SW 1271 (cell line): ENCODE measurements at regions not wholly inside any gene's neighbourhood (a gene's known extent, or its start where the extent isn't known, plus 50 kb on each side); places are given as distances from the start of the nearest gene placed in this dataset.
"Not testable (repeated sequence)": the region's sequence is repeated elsewhere in the genome, so short reads cannot be mapped to it uniquely, and the experiment has no call there.

ENCODE experiments used
- DNase-seq, 2 experiments: peaks; one replicate each; lab custom pipeline; 2025; lab: John Stamatoyannopoulos, UW

DNA sequence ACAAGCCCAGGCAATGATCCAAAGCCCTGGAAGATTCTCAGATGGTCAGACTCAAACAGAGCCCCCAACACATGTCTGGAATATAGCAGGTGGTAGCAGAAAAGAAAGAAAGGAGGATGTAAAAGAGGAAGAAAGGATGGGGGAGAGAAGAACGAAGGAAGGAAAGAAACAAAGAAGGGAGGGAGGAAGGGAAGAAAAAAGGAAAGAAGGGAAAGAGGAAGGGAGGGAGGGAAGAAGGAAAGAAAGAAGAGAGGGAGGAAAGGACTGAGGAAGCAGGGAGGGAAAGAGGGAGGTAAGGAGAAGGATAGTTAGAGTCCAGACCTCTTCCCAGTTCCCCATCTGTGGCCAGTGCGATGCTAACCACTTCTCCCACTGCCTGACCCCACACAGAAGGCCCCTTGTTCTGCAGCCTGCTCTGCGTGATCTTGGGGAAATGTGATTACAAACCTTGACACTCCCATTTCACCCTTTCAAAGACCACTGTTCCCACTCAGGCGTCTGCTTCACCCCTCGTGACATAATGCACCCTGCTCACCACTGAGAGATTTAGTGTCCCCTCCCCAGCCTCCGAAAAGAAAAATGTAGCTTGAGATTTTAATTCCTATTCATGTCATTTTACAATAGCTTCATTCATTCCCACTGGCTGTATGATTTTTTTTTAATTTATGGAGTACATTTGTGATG lies 357.9 kb downstream of the BCL11B start:
- DNase-seq, result no peak

DNA sequence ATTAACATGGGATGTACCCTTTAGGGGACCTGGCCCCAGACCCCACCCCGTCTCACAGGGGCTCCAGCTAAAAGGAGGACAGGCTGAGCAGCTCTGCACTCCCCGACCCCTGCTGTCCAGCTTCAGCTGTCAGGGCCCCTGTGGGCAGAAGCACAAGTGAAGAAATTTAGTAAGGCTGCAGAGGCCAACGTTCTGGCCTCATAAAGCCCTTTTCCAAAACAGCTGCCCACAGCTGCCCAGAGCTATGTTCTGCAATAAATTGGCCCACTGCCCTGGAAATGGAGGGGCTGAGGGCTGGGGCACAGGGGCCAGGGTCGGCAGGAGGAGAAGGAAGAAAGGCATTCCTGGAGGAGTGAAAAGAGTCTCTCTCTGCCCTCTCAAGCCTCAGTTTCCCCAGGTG lies 357.1 kb downstream of the BCL11B start:
- no peak for DNase-seq

GRCh38 chr14:98915625-98916024 lies 356.4 kb downstream of the BCL11B start:
- no peak for DNase-seq

DNA sequence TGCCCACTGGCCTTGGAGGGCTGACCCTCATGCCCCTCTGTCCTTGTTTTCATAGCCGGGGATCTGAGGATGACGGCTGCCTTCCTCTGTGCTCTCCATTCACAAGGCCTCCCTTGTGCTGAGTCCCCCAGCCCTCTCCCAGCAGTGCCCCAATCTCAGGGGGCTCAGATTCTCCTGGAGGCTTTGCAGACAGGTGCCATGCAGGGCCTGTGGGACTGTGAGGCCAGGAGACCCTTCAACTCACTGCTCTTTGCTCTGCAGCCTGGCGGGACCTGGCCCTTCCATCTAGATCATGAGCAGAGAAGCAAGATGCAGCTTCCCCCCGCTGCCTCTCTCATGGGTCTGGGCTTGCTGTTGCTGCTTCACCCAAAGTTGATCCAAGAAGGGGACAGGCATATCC lies 356.0 kb downstream of the BCL11B start:
- no peak for DNase-seq

DNA sequence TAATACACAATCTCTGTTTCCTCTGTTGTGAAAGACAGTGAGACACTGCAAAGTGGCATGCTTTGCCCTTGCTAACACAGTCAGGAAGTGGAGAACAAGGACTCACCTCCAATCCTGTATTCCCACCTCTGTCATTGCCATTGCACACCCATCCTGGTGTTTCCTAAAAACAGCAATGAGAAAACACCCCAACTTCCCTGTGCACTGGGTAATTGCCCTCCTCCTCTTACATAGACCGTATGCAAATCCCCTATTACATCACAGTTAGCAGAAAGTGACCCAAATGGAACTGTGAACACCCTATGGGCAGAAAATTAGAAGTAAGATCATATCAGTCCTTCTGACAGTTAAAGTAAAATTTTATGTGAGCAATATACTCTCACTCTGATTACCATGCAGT lies 355.5 kb downstream of the BCL11B start:
- DNase-seq, result no peak

DNA sequence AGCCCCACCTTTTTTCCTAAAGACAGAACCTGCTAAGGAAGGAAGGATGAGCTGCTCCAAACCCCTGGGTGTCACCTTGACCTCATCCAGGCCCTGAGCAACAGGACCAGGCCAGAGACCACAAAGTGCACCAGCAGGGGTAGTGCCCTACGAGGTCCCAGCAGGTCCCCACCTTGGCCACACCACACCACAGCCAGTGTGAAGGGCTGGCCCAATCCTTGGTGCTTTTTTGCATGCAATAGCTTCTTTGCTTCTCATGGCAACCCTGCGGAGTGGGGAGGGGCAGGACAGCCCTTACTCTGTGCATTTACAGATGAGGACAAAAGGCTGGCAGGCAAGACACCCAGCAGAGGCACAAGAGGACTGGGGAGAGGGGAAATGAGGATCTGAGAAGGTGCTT lies 352.6 kb downstream of the BCL11B start:
- DNase-seq, result no peak

GRCh38 chr14:98921306-98921705 lies 350.7 kb downstream of the BCL11B start:
- DNase-seq, result not testable (repeated sequence)

- no peak for DNase-seq
Observed at GRCh38 chr14:98923596-98923995, 348.4 kb downstream of the BCL11B start.

DNA sequence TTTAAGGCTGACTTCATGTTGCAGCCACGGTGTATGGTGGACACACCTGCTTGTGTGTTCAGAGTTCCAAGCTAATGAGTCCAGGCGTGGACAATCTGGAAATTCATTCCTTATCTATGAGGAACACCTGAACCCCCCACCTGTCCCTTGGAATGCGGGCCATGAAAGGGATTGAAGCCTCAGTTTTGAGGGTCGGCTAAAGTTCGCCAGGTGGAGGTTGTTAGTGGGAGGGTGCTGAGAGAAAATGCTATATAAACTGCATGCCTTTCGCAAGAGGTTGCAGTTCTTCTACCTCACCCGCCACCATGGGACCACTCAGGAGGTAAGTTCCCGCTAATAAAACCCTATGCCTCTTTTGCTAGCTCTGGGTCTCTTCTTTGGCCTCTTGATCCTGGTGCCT lies 348.0 kb downstream of the BCL11B start:
- no peak for DNase-seq

DNA sequence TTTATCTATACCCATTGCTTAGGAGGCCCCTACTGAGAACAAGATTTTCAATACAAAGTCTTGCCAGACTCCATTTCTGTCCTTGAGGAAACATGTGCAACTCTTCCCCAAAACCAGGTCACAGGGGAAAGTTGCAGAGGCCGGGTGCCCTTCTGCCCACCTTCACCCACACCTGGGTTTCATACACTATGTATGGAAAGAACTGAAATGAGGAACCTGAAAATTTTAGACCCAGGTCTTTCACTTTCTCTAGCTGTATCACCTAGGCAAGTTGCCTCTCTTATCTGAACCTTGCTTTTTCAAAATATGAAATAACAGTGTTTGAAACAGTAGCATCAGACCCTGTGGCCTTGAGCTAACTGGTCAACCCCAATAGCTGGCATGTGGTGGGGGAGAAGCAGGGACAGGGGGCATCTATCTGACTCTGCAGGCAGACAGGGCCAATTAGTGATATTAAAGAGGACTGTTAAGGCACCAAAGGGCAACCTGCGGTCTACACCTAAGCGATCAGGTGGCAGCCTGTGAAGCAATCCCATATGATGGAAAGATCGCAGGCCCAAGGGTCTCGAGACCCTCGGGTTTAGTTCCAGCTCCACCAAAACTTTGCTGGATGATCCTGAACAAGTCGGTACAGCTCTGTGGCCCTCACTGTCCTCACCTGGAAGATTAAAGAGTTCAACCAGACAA lies 346.5 kb downstream of the BCL11B start:
- DNase-seq, result no peak

- no peak for DNase-seq
Observed at GRCh38 chr14:98926146-98926545, 345.9 kb downstream of the BCL11B start.

GRCh38 chr14:98926801-98927200 lies 345.2 kb downstream of the BCL11B start:
- no peak for DNase-seq

DNA sequence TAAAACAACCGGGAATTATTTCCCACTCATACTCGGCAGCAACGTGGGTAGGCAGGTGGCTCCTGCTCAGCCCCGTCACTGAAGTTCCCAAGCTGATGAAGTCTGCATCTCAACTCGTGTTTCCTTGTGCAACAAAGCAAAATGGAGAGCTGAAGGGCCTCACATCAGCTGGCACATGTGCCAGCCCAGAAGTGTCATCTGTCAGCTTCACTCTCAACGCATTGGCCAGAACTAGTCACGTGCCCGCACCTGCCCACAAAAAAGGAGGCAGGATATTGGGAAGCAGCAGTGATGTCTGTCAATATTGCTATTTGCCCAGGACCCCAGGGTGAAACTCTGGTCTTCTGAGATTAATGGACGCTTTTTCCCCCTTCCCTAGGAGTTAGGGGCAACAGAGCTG lies 344.0 kb downstream of the BCL11B start:
- no peak for DNase-seq

GRCh38 chr14:98928418-98928817 lies 343.6 kb downstream of the BCL11B start:
- no peak for DNase-seq

GRCh38 chr14:98931126-98931525 lies 340.9 kb downstream of the BCL11B start:
- DNase-seq, result no peak

DNA sequence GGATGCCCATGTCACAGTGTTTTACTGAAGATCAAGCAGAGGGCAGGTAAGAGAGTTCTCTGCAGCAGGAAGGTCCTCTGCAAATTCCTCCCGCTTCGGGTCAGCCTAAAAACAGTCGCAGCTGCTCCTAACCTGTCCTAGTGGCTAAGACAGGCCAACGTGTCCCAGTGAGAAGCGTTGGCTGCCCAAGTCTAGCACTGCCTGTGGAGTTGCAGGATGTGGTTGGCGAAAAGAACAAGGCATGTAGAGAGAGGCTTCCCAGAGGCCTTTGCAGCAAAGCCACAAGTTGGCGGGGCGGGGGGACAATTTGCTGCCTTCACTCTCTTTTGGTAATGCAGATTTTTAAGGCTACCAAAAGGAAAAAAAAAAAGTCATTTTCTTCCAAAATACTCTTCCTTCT lies 340.1 kb downstream of the BCL11B start:
- DNase-seq, result no peak

- no peak for DNase-seq
Observed at GRCh38 chr14:98932431-98933325, 339.3 kb downstream of the BCL11B start.

DNA sequence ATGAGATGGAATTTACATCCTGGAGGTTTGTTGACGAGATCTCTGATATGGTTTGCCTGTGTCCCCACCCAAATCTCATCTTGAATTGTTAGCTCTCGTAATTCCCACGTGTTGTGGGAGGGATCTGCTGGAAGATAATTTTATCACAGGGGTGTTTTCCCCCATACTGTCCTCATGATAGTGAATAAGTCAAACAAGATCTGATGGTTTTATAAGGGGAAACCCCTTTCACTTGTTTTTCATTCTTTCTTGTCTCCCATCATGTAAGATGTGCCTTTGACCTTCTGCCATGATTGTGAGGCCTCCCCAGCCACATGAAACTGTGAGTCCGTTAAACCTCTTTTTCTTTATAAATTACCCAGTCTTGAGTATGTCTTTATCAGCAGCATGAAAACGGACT lies 337.4 kb downstream of the BCL11B start:
- DNase-seq, result not testable (repeated sequence)

GRCh38 chr14:98935921-98936320 lies 336.1 kb downstream of the BCL11B start:
- DNase-seq, result no peak

- no peak for DNase-seq
Observed at GRCh38 chr14:98937021-98937420, 335.0 kb downstream of the BCL11B start.

GRCh38 chr14:98937712-98938505 lies 334.1 kb downstream of the BCL11B start:
- DNase-seq, result no peak
